SH-SY5Y (cell line): ENCODE measurements at regions not wholly inside any gene's neighbourhood (a gene's known extent, or its start where the extent isn't known, plus 50 kb on each side); places are given as distances from the start of the nearest gene placed in this dataset.

Experiments
- GATA2 ChIP-seq: IDR thresholded peaks from 2 replicates; pipeline ENCODE4 v1.6.1; 2011; ENCODE audit warnings: mild to moderate bottlenecking, low read depth, low read length
- GATA3 ChIP-seq: IDR thresholded peaks from 2 replicates; pipeline ENCODE4 v1.6.1; 2011; ENCODE audit warnings: low read depth, mild to moderate bottlenecking, low read length, moderate library complexity

DNA sequence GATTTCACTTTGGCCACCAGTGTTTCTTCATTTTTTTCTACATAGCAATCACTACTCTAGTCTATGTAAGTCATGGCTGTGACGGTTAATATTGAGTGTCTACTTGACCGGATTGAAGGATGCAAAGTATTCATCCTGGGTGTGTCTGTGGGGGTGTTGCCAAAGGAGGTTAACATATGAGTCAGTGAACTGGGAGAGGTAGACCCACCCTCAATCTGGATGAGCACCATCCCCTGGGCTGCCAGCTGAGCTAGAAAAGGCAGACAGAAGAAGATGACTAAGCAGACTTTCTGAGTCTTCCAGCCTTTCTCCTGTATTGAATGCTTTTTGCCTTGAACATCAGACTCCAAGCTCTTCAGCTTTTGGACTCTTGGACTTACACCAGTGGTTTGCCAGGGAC, 265.0 kb upstream of the SLC8A1 start:
- TF ChIP-seq GATA2, result no peak
- TF ChIP-seq GATA3, result no peak

GRCh38 chr2:40719414-40719813, 267.5 kb upstream of the SLC8A1 start:
- TF ChIP-seq GATA3 (no peak), GATA2 (no peak)

DNA sequence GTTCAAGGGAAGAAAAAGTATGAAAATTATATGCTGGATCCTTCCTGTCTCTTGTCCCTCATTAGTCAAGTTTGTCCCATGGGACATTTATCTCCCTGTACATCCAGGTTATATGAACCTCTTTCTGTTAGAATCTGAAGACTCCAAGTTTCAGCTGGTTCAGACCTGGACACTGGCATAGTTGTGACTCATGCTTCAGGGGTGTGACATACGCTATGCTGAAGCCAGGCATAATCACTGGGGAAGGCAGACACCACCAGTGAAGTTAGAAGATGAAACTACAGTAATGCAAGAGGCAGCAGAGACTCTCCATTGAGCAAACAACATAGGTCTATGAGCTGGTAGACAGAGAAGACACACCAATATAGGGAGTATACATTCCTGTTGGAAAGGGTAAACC, 269.7 kb upstream of the SLC8A1 start:
- no peak for TF ChIP-seq GATA2
- TF ChIP-seq GATA3, result no peak

DNA sequence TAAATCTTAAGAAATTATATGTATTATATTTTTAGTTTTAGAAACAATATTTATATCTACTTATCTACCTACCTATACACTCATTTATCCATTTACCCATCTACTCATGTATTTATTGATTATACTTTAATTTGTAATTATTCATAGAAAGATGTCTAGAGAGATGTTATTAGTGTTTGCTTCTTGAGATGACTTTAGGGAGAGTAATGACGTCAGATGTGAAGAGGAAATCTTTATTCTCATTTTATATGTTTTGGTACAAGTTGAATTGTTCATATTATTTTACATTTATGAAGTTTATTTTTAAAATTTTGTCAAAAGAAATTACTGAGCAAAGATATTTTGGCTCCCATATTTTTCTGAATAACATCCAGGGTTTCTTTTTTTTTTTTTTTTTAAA, 271.3 kb upstream of the SLC8A1 start:
- no peak for TF ChIP-seq GATA2
- TF ChIP-seq GATA3, result no peak

- TF ChIP-seq GATA3, result no peak
- TF ChIP-seq GATA2, result no peak
Measured at GRCh38 chr2:40725040-40725439, 273.1 kb upstream of the SLC8A1 start.

- no peak for TF ChIP-seq GATA3
- TF ChIP-seq GATA2, result no peak
Measured at GRCh38 chr2:40725950-40726349, 274.1 kb upstream of the SLC8A1 start.

GRCh38 chr2:40734797-40735196, 282.9 kb upstream of the SLC8A1 start:
- TF ChIP-seq GATA3 (no peak), GATA2 (no peak)

- TF ChIP-seq GATA3 (no peak), GATA2 (no peak)
Measured at GRCh38 chr2:40737180-40737579, 285.3 kb upstream of the SLC8A1 start.

DNA sequence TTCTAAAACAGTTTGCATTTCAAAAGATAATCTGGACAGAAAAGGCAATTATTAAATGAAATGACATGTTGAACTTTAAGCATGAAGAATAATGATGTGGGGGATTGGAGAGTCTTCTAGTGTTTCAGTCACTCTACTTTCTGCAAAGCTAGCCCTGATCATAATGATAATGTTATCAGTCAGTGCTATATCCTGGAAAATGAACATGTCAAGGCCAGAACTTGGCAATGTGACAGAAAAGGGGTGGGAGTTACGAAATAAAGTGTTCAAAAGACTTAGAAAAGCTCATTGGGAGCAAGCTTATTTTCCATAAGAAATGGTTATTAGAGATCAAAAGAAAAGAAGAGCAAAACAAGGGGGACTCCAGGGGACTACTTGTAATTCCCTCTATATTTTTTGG, 288.5 kb upstream of the SLC8A1 start:
- peak; percentile 52; the same call in 1 of the 2 replicates for TF ChIP-seq GATA3
- peak; percentile 54; the same call in 1 of the 2 replicates for TF ChIP-seq GATA2

- TF ChIP-seq GATA2, result no peak
- no peak for TF ChIP-seq GATA3
Measured at GRCh38 chr2:40741532-40741931, 289.6 kb upstream of the SLC8A1 start.

- no peak for TF ChIP-seq GATA3
- no peak for TF ChIP-seq GATA2
Measured at GRCh38 chr2:40746191-40746590, 294.3 kb upstream of the SLC8A1 start.

- no peak for TF ChIP-seq GATA2
- TF ChIP-seq GATA3, result no peak
Measured at GRCh38 chr2:40751981-40752380, 300.1 kb upstream of the SLC8A1 start.

DNA sequence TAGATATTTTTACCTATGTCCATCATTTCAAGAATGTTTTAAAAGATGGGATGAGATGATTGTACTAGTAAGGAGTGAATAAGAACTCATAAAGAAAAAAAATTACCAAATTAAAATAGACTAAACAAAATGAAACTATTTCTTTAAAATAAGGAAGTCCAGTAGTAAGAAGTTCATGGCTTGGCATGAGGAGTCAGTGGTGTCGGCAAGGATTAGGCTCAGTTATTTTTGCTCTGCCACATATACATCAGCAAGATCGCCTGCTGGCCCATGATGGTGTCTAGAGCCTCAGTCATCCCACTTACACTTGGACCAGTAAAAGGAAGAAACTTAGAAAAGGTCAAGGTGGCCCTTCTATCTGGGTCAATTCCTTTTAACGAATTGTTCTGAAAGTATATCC, 300.9 kb upstream of the SLC8A1 start:
- TF ChIP-seq GATA2, result no peak
- TF ChIP-seq GATA3, result no peak

DNA sequence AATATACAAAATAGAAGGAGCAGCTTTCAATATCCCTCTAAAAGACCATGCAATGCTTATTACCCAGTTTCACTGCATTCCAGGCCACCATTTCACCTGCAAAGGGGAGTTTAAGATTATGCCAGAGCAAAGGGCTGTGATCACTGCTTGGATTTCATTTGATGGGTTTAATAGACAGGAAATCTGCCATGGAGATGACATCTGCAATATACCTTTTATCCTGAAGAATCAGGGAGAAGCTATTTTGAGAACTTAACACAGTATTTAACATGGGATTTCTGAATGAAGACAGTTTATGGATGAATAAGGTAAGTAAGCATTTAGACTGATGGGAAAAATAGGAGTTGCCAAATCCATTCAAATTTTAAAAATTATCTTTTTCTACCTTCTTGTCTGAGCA, 303.0 kb upstream of the SLC8A1 start:
- TF ChIP-seq GATA3 (no peak), GATA2 (no peak)

DNA sequence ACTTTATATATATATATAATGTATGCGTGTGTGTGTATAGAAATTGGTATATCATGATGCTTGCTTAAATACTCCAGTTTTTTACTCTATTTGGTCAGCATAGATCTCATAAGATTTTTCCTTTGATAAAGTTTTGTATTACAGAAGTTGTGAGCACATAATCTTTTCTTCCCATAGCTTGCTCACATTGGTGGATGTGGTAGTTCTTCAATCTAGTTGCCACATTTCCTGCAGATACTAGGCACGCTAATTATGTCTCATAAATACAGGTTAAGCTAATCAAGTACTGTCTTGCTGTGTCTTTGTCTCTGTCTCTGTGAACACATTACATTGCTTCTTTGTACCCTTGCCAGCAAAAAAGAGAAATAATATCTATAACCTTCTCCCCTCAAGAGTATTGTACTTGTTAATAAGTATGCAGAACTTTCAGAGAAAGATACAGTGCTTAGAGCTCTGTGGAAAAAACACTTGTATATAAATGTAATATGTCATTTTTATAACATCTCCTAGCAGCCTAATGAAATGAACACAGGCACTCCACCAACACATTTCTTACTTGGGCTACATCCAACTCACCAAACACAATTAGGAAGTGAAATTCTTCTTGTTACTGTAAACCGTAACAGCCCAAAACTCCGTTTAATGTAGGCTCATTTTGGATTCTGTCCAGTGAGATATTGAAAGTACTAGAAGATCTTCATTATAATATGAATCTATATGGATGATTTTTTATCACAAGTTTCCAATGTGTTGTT, 306.7 kb upstream of the SLC8A1 start:
- no peak for TF ChIP-seq GATA3
- TF ChIP-seq GATA2, result no peak

GRCh38 chr2:40760071-40760666, 308.3 kb upstream of the SLC8A1 start:
- TF ChIP-seq GATA3 (no peak), GATA2 (0 out of 2 replicates have a peak, but pooled peaks have one; percentile 27)
